Neuronal stem cell (in vitro differentiated cells): ENCODE measurements at regions not wholly inside any gene's neighbourhood (a gene's known extent, or its start where the extent isn't known, plus 50 kb on each side); places are given as distances from the start of the nearest gene placed in this dataset.

Experiments used
- DNase-seq: peaks from one replicate; pipeline ENCODE4 v3.0.0-alpha.2; 2013; ENCODE audit warnings: low spot score
- H2AFZ ChIP-seq: one replicate; pipeline ENCODE4 v1.6.1; 2013; ENCODE audit warnings: mild to moderate bottlenecking, low read length, inconsistent platforms
- H2AK5ac ChIP-seq: 2 replicates; pipeline ENCODE4 v1.6.1; 2013; ENCODE audit warnings: low read depth, mild to moderate bottlenecking, inconsistent platforms, low read length, moderate library complexity, mixed read lengths
- H2BK120ac ChIP-seq: 2 replicates; pipeline ENCODE4 v1.6.1; 2013; ENCODE audit warnings: low read depth, mild to moderate bottlenecking, inconsistent platforms, low read length, moderate library complexity, mixed read lengths
- H2BK12ac ChIP-seq: one replicate; pipeline ENCODE4 v1.6.1; 2013; ENCODE audit warnings: low read length, inconsistent platforms
- H2BK15ac ChIP-seq: 2 replicates; pipeline ENCODE4 v1.6.1; 2013; ENCODE audit warnings: mild to moderate bottlenecking, low read length, inconsistent platforms, mixed read lengths
- H2BK5ac ChIP-seq: one replicate; pipeline ENCODE4 v1.6.1; 2013; ENCODE audit warnings: inconsistent platforms, mild to moderate bottlenecking, low read length, moderate library complexity
- H3K14ac ChIP-seq: one replicate; pipeline ENCODE4 v1.6.1; 2013; ENCODE audit warnings: low read length, inconsistent platforms
- H3K18ac ChIP-seq: 2 replicates; pipeline ENCODE4 v1.6.1; 2013; ENCODE audit warnings: low read length, inconsistent platforms
- H3K23ac ChIP-seq: 2 replicates; pipeline ENCODE4 v1.6.1; 2013; ENCODE audit warnings: low read depth, mild to moderate bottlenecking, mixed read lengths, low read length, inconsistent platforms; ENCODE audit not compliant: poor library complexity
- H3K27ac ChIP-seq: replicated peaks from 3 replicates; pipeline ENCODE4 v1.5.1; 2013; ENCODE audit warnings: low read length, inconsistent platforms
- H3K27me3 ChIP-seq, 3 experiments: 2 replicates each; pipeline ENCODE4 v1.6.1; 2013; ENCODE audit warnings: low read length in 3 of 3, mild to moderate bottlenecking in 2 of 3, inconsistent platforms in 1 of 3, low read depth in 1 of 3, mixed read lengths in 1 of 3, moderate library complexity in 1 of 3; ENCODE audit not compliant: control insufficient read depth in 3 of 3, insufficient read depth in 3 of 3
- H3K36me3 ChIP-seq, 2 donors: replicated peaks in 1 of 2; 2 replicates each; pipeline ENCODE4 v1.6.1; 2013; ENCODE audit warnings: low read length in 2 of 2; ENCODE audit not compliant: control insufficient read depth in 2 of 2, insufficient read depth in 2 of 2
- H3K4ac ChIP-seq: 2 replicates; pipeline ENCODE4 v1.6.1; 2013; ENCODE audit warnings: inconsistent platforms, mild to moderate bottlenecking, low read length, moderate library complexity
- H3K4me1 ChIP-seq, 2 donors: 1 replicate in 1 of 2; 2 replicates in 1 of 2; pipeline ENCODE4 v1.6.1; 2013; ENCODE audit warnings: low read length in 2 of 2, low read depth in 1 of 2; ENCODE audit not compliant: control insufficient read depth in 2 of 2, insufficient read depth in 1 of 2
- H3K4me2 ChIP-seq: one replicate; pipeline ENCODE4 v1.6.1; 2013; ENCODE audit warnings: mild to moderate bottlenecking, low read length, inconsistent platforms; ENCODE audit not compliant: insufficient read depth, poor library complexity, severe bottlenecking
- H3K4me3 ChIP-seq, 2 donors: 2 replicates each; pipeline ENCODE4 v1.5.1; 2013; ENCODE audit warnings: low read length in 2 of 2, mild to moderate bottlenecking in 2 of 2, inconsistent platforms in 1 of 2, moderate library complexity in 1 of 2
- H3K79me1 ChIP-seq: one replicate; pipeline ENCODE4 v1.6.1; 2013; ENCODE audit warnings: low read depth, mild to moderate bottlenecking, inconsistent platforms, low read length, moderate library complexity
- H3K9ac ChIP-seq: one replicate; pipeline ENCODE4 v1.6.1; 2013; ENCODE audit warnings: mild to moderate bottlenecking, low read depth, low read length, inconsistent platforms; ENCODE audit not compliant: poor library complexity
- H3K9me3 ChIP-seq, 2 donors: replicated peaks in 1 of 2; 2 replicates each; pipeline versions ENCODE3 to v1.6.1; 2013; ENCODE audit warnings: low read length in 2 of 2, mild to moderate bottlenecking in 2 of 2, inconsistent platforms in 1 of 2, low read depth in 1 of 2, mixed read lengths in 1 of 2, moderate library complexity in 1 of 2; ENCODE audit not compliant: control insufficient read depth in 2 of 2, insufficient read depth in 1 of 2
- H4K8ac ChIP-seq: one replicate; pipeline ENCODE4 v1.6.1; 2013; ENCODE audit warnings: low read depth, mild to moderate bottlenecking, inconsistent platforms, low read length, moderate library complexity
- H4K91ac ChIP-seq: one replicate; pipeline ENCODE4 v1.6.1; 2013; ENCODE audit warnings: low read length, low read depth, mild to moderate bottlenecking, inconsistent platforms; ENCODE audit not compliant: poor library complexity
- WGBS, 2 donors: extraction: QIAGEN DNeasy Blood & Tissue Kit; methylation state at CpG; one replicate each; pipeline ENCODE4 v1.1.7; 2013; ENCODE audit warnings: missing lambda C conversion rate in 2 of 2, mixed read lengths in 1 of 2; ENCODE audit not compliant: insufficient read length in 2 of 2, insufficient replicate concordance in 1 of 2; ENCODE audit errors: extremely low coverage in 2 of 2; 5-methylcytosine and 5-hydroxymethylcytosine counted together

- Histone ChIP-seq H3K4me2 (no peak overlapping the region), H4K91ac (no peak overlapping the region), H2AFZ (no peak overlapping the region), H4K8ac (no peak overlapping the region), H2BK12ac (no peak overlapping the region), H3K79me1 (no peaks in the 10 kb centered on the region), H3K36me3 (no peaks in the 10 kb centered on the region), H2BK15ac (no peak overlapping the region), H3K23ac (no peak overlapping the region), H3K9ac (no peak overlapping the region), H3K9me3 (no peaks in the 10 kb centered on the region), H3K4me3 (no peak overlapping the region), H3K27ac (no peak overlapping the region), H3K14ac (no peak overlapping the region), H3K27me3 (no peaks in the 10 kb centered on the region), H3K18ac (no peak overlapping the region), H3K4me1 (no peaks in the 10 kb centered on the region), H2BK5ac (no peak overlapping the region), H2BK120ac (no peak overlapping the region), H3K4ac (no peak overlapping the region), H2AK5ac (no peak overlapping the region)
- no peak for DNase-seq
- WGBS, 2 donors: no CpG with 5 or more reads among the region's 3 CpGs
These were observed 392.2 kb upstream of the ROBO1 start for GRCh38 chr3:80159990-80160506.

- H3K4me2 ChIP-seq: no peak overlapping the region
- H3K4ac ChIP-seq: no peak overlapping the region
- H3K27ac ChIP-seq: no peak overlapping the region
- H4K91ac ChIP-seq: no peak overlapping the region
- no peak overlapping the region for H2AK5ac ChIP-seq
- H3K4me1 ChIP-seq: no peaks in the 10 kb centered on the region
- H3K79me1 ChIP-seq: no peaks in the 10 kb centered on the region
- H4K8ac ChIP-seq: no peak overlapping the region
- no peak overlapping the region for H3K9ac ChIP-seq
- no peak overlapping the region for H2BK120ac ChIP-seq
- H3K14ac ChIP-seq: no peak overlapping the region
- H2BK15ac ChIP-seq: no peak overlapping the region
- H3K27me3 ChIP-seq: no peaks in the 10 kb centered on the region
- no peak overlapping the region for H2BK12ac ChIP-seq
- H2AFZ ChIP-seq: no peak overlapping the region
- H3K36me3 ChIP-seq: no peaks in the 10 kb centered on the region
- no peaks in the 10 kb centered on the region for H3K9me3 ChIP-seq
- WGBS, 2 donors: no CpG with 5 or more reads among the region's 3 CpGs
- no peak overlapping the region for H2BK5ac ChIP-seq
- DNase-seq: no peak
- H3K23ac ChIP-seq: no peak overlapping the region
- no peak overlapping the region for H3K18ac ChIP-seq
- H3K4me3 ChIP-seq: no peak overlapping the region
These were observed 390.5 kb upstream of the ROBO1 start for GRCh38 chr3:80158332-80158731.

- Histone ChIP-seq H2BK12ac (no peak overlapping the region), H2BK5ac (no peak overlapping the region), H2AK5ac (no peak overlapping the region), H2AFZ (no peak overlapping the region), H3K9ac (no peak overlapping the region), H3K18ac (no peak overlapping the region), H2BK120ac (no peak overlapping the region), H3K4me2 (no peak overlapping the region), H3K4me1 (no peaks in the 10 kb centered on the region), H4K91ac (no peak overlapping the region), H3K36me3 (no peaks in the 10 kb centered on the region), H3K4me3 (no peak overlapping the region), H3K9me3 (no peaks in the 10 kb centered on the region), H4K8ac (no peak overlapping the region), H2BK15ac (no peak overlapping the region), H3K14ac (no peak overlapping the region), H3K27ac (no peak overlapping the region), H3K4ac (no peak overlapping the region), H3K27me3 (no peaks in the 10 kb centered on the region), H3K23ac (no peak overlapping the region), H3K79me1 (no peaks in the 10 kb centered on the region)
- WGBS, 2 donors: no CpG with 5 or more reads among the region's 2 CpGs
- DNase-seq: no peak
These were observed 389.7 kb upstream of the ROBO1 start for GRCh38 chr3:80157546-80157945.

- Histone ChIP-seq H2BK120ac (no peak overlapping the region), H3K18ac (no peak overlapping the region), H3K36me3 (no peaks in the 10 kb centered on the region), H2BK12ac (no peak overlapping the region), H2AFZ (no peak overlapping the region), H3K4me2 (no peak overlapping the region), H3K27ac (no peak overlapping the region), H2AK5ac (no peak overlapping the region), H3K4me1 (no peaks in the 10 kb centered on the region), H3K4ac (no peak overlapping the region), H3K79me1 (no peaks in the 10 kb centered on the region), H3K4me3 (no peak overlapping the region), H4K91ac (no peak overlapping the region), H3K14ac (no peak overlapping the region), H3K23ac (no peak overlapping the region), H2BK15ac (no peak overlapping the region), H3K9ac (no peak overlapping the region), H2BK5ac (no peak overlapping the region), H4K8ac (no peak overlapping the region), H3K9me3 (no peaks in the 10 kb centered on the region), H3K27me3 (no peaks in the 10 kb centered on the region)
- DNase-seq: no peak
- WGBS, 2 donors: no CpG with 5 or more reads among the region's 3 CpGs
These were observed 384.9 kb upstream of the ROBO1 start for GRCh38 chr3:80152692-80153091.
